Coronary artery (tissue), 2 donors: ENCODE measurements at regions not wholly inside any gene's neighbourhood (a gene's known extent, or its start where the extent isn't known, plus 50 kb on each side); places are given as distances from the start of the nearest gene placed in this dataset.
"Not testable (repeated sequence)": the region's sequence is repeated elsewhere in the genome, so short reads cannot be mapped to it uniquely, and the experiment has no call there.

ENCODE experiments used
- DNase-seq: peaks from one replicate; pipeline ENCODE4 v3.0.0-alpha.2; 2017; ENCODE audit warnings: low spot score
- H3K27ac ChIP-seq, 2 donors: fragments of 200-600 bp; sonication (generic); one replicate each; pipeline ENCODE4 v1.5.1; 2016 to 2019
- H3K4me3 ChIP-seq: fragments of 200-600 bp; sonication (generic); 2 replicates; pipeline ENCODE4 v1.5.1; 2016; ENCODE audit warnings: mild to moderate bottlenecking, moderate library complexity
- TF ChIP-seq, protein P1 (sequence below): fragments of 200-600 bp; sonication (generic); IDR thresholded peaks from one replicate; pipeline ENCODE4 v1.5.1; 2019; ENCODE audit warnings: antibody characterized with exemption

DNA sequence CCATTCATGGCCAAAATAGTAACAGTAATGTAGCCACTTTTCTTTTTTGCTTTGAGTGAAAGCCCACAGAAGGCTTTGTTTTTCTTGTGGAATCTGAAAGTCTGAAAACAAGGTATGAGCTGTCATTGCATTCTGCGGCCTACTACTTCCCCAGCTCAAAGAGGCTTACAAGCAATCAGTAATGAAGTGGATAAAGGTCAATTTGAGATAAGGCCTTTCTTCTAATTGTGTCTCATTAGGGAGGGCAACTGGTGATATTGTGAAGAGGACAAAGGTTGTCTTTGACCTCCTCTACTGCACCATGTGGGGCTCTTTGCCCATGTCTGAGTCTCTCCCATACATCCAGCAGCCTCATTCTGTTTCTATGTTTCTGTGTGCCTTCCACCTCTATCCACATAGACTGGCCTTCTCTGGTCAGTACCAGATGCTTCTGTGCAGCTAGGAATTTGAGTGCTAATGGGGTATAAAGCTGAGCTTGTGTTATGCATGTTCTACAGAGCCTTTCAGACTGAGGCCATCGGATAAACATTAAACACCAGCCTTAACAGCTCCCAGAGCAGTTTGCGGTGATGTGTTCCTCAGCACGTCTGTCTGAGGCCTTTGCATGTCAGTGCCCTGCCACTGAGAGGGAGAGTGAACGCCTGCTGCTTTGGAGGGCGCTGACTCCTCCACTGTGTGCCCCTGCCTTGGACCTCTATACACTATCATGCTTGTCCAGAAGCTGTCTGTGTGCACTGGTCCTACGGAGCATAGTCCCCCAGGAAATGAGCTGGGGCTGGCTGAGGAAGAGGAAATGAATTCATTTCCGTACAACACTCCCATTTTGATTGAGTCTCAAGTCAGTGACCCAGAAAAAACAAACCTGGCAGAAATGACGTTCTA is 80.2 kb downstream of the SH2D1A start:
- no peak overlapping the region for H3K27ac ChIP-seq
- no peak overlapping the region for H3K4me3 ChIP-seq
- no peak for DNase-seq
- TF ChIP-seq, protein P1, sequence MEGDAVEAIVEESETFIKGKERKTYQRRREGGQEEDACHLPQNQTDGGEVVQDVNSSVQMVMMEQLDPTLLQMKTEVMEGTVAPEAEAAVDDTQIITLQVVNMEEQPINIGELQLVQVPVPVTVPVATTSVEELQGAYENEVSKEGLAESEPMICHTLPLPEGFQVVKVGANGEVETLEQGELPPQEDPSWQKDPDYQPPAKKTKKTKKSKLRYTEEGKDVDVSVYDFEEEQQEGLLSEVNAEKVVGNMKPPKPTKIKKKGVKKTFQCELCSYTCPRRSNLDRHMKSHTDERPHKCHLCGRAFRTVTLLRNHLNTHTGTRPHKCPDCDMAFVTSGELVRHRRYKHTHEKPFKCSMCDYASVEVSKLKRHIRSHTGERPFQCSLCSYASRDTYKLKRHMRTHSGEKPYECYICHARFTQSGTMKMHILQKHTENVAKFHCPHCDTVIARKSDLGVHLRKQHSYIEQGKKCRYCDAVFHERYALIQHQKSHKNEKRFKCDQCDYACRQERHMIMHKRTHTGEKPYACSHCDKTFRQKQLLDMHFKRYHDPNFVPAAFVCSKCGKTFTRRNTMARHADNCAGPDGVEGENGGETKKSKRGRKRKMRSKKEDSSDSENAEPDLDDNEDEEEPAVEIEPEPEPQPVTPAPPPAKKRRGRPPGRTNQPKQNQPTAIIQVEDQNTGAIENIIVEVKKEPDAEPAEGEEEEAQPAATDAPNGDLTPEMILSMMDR, result no peak

DNA sequence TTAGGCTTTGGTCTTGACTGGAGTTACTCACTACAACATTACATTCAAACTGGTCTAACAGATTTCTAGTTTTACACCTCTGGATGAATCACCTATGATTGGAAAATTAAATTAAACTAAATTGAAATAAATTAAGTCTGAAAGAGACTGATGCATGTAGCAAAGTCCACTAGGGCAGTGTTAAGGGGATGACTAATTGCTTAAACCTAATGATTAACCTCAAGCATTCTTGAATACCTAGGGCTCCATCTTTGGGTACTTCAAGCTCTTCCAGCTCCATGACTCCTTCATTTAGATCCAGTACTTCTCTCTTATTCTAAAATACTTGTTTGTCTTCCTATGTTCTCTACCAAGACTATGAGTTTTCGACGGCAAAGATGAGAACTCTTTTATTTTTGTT is 86.8 kb downstream of the SH2D1A start:
- Histone ChIP-seq H3K27ac (no peak overlapping the region), H3K4me3 (no peak overlapping the region)
- TF ChIP-seq, protein P1, result no peak
- no peak for DNase-seq

DNA sequence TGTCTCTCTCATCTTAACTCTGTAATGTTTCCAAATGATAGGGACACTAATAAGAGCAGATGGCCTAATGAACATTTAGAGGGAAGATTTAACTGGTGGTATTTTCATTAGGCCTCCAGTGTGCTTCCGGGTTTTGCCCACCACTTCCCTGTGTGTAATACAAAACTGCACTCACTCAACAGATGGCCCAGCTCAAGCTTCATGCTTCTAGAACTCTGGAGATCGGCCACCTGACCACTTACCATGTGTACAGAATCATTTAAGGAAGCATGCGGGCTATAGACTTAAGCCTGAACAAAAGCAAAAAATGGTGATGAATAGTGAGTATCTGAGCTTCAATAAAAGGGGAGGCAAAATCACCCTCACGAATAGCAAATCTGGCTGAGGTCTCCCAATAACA is 89.3 kb downstream of the SH2D1A start:
- no peak for DNase-seq
- TF ChIP-seq, protein P1, result no peak
- no peak overlapping the region for H3K27ac ChIP-seq
- no peak overlapping the region for H3K4me3 ChIP-seq

DNA sequence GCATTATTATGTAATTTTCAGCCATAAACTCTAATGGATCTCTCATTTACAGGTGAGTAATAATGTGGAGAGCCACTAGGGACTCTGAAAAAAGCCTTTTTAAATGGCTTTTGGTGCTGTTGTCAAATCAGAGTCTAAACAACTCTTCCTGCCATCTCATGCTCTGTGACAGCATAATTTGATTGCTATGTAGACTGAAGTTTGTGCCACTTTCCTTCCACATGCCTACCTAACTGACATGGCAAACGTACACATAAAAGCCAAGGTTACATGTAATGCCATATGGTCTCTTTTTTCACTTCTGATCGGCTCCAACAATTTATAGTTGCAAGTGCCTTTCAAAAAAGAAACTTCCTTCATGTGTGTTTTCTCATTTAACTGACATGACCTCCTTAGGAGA is 94.3 kb downstream of the SH2D1A start:
- TF ChIP-seq, protein P1, result no peak
- Histone ChIP-seq H3K4me3 (no peak overlapping the region), H3K27ac (no peak overlapping the region)
- DNase-seq, result no peak

DNA sequence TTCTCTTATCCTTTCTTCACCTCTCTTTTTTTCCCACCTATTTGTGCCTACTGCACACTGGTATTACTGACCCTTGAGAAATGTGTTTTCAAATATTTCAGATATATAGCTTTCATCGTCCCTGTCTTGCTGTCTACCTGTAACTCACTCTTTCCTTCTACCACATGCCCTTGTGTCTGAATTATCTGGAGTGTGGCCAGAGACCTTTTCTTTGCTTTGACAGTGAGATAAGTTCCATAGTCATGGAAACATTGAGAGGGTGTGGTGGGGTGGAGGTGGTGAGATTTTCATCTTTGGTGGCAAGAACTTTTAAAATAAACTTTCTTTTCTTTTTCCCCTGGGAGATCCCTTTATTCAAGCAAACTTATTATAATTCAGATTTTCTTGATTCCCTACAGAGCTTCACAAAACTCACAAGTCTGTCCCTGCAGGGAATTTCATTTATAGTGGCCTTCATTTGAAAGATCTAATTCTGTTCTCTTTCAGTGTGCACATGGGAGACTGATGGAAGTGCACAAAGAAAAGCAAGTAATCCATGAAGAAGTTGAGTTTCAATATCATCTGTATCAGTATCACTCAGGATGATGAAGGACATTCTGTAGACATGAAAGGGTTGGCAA is 95.7 kb downstream of the SH2D1A start:
- no peak overlapping the region for H3K27ac ChIP-seq
- no peak for DNase-seq
- TF ChIP-seq, protein P1, result no peak
- H3K4me3 ChIP-seq, result no peak overlapping the region

DNA sequence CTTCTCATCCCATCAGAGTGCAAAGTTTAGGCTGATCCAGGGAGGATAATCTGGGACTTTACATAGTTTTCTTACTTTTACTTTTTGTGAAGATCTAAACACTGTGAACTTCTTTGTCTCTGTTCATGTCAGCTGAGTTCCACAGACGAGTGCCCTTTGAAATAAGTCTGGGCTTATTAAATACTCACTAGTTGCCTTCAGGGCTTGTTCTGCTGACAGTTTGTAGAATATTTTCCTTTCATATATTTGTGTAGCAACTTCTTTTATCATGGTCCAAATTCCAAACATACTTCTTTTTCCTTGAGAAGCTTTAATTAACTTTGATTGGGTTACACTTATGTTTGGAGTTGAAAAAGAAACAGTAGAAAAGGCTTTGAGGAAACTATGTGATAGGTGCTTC is 109.6 kb downstream of the SH2D1A start:
- Histone ChIP-seq H3K4me3 (no peak overlapping the region), H3K27ac (no peak overlapping the region)
- DNase-seq, result no peak
- TF ChIP-seq, protein P1, result no peak

DNA sequence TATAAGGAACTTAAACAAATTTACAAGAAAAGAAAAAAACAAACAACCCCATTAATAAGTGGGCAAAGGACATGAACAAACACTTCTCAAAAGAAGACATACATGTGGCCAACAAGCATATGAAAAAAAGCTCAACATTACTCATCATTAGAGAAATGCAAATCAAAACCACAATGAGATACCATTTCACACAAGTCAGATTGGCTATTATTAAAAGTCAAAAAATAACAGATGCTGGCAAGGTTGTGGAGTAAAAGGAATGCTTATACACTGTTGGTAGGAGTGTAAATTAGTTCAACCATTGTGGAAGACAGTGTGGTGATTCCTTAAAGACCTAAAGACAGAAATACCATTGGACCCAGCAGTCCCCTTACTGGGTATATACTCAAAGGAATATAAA is 113.5 kb downstream of the SH2D1A start:
- not testable (repeated sequence) for DNase-seq, H3K27ac ChIP-seq, H3K4me3 ChIP-seq
